ENCODE measurements at regions not wholly inside any gene's neighbourhood (a gene's known extent, or its start where the extent isn't known, plus 50 kb on each side); places are given as distances from the start of the nearest gene placed in this dataset.

GRCh38 chr5:57816108-57816507 lies 333.5 kb upstream of the ACTBL2 start:
- H3K27ac ChIP-seq: no peak overlapping the region
- no peak overlapping the region for H2AFZ ChIP-seq
- no peak overlapping the region for H3K4me3 ChIP-seq
- H3K27me3 ChIP-seq: no peaks in the 10 kb centered on the region
- TF ChIP-seq EZH2phosphoT487 (IDR thresholded peaks at IDR 0.05; ENCODE audit: low read depth, severe bottlenecking, unreplicated experiment) (no peak), EZH2 (IDR thresholded peaks at IDR 0.05; ENCODE audit: borderline replicate concordance) (no peak), CTCF (IDR thresholded peaks at IDR 0.05; ENCODE audit: poor library complexity) (no peak)
- no peak overlapping the region for H3K4me2 ChIP-seq
- H3K4me1 ChIP-seq (ENCODE audit: insufficient read depth): no peaks in the 10 kb centered on the region
- H3K9me2 ChIP-seq (replicated peaks; ENCODE audit: insufficient read depth): no peaks in the 10 kb centered on the region
- no peaks in the 10 kb centered on the region for H3K79me2 ChIP-seq
- no peak for DNase-seq (ENCODE audit: low spot score)
- peaks cover 5% of the 10 kb centered on the region for H3K9me3 ChIP-seq (ENCODE audit: low read depth)
- no peaks in the 10 kb centered on the region for H3K36me3 ChIP-seq (replicated peaks; ENCODE audit: insufficient read depth, low read depth)
- H4K20me1 ChIP-seq (ENCODE audit: insufficient read depth, poor library complexity, severe bottlenecking): no peaks in the 10 kb centered on the region

GRCh38 chr5:57805732-57806131 lies 323.1 kb upstream of the ACTBL2 start:
- no peaks in the 10 kb centered on the region for H3K4me1 ChIP-seq (ENCODE audit: insufficient read depth)
- H3K9me3 ChIP-seq (ENCODE audit: low read depth): no peaks in the 10 kb centered on the region
- no peaks in the 10 kb centered on the region for H3K36me3 ChIP-seq (replicated peaks; ENCODE audit: insufficient read depth, low read depth)
- no peak for DNase-seq (ENCODE audit: low spot score)
- no peaks in the 10 kb centered on the region for H4K20me1 ChIP-seq (ENCODE audit: insufficient read depth, poor library complexity, severe bottlenecking)
- H3K79me2 ChIP-seq: no peaks in the 10 kb centered on the region
- no peak overlapping the region for H3K4me2 ChIP-seq
- 93% methylated on average over 1 of the region's 1 CpG for WGBS (ENCODE audit: low lambda C conversion rate, missing lambda C conversion rate)
- TF ChIP-seq CTCF (IDR thresholded peaks at IDR 0.05; ENCODE audit: poor library complexity) (no peak), EZH2phosphoT487 (IDR thresholded peaks at IDR 0.05; ENCODE audit: low read depth, severe bottlenecking, unreplicated experiment) (no peak), EZH2 (IDR thresholded peaks at IDR 0.05; ENCODE audit: borderline replicate concordance) (no peak)
- H3K9me2 ChIP-seq (replicated peaks; ENCODE audit: insufficient read depth): no peaks in the 10 kb centered on the region
- H3K4me3 ChIP-seq: no peak overlapping the region
- no peak overlapping the region for H2AFZ ChIP-seq
- no peaks in the 10 kb centered on the region for H3K27me3 ChIP-seq
- no peak overlapping the region for H3K27ac ChIP-seq

GRCh38 chr5:57805170-57805569 lies 322.6 kb upstream of the ACTBL2 start:
- Histone ChIP-seq H3K9me2 (replicated peaks; ENCODE audit: insufficient read depth) (no peaks in the 10 kb centered on the region), H4K20me1 (ENCODE audit: insufficient read depth, poor library complexity, severe bottlenecking) (no peaks in the 10 kb centered on the region), H3K27ac (no peak overlapping the region), H3K27me3 (no peaks in the 10 kb centered on the region), H3K79me2 (no peaks in the 10 kb centered on the region), H3K36me3 (replicated peaks; ENCODE audit: insufficient read depth, low read depth) (no peaks in the 10 kb centered on the region), H2AFZ (no peak overlapping the region), H3K4me3 (no peak overlapping the region), H3K4me1 (ENCODE audit: insufficient read depth) (no peaks in the 10 kb centered on the region), H3K9me3 (ENCODE audit: low read depth) (no peaks in the 10 kb centered on the region), H3K4me2 (no peak overlapping the region)
- TF ChIP-seq CTCF (IDR thresholded peaks at IDR 0.05; ENCODE audit: poor library complexity): no peak
- no peak for TF ChIP-seq EZH2phosphoT487 (IDR thresholded peaks at IDR 0.05; ENCODE audit: low read depth, severe bottlenecking, unreplicated experiment)
- no peak for TF ChIP-seq EZH2 (IDR thresholded peaks at IDR 0.05; ENCODE audit: borderline replicate concordance)
- no peak for DNase-seq (ENCODE audit: low spot score)

GRCh38 chr5:57804505-57804904 lies 321.9 kb upstream of the ACTBL2 start:
- Histone ChIP-seq H3K27me3 (no peaks in the 10 kb centered on the region), H3K9me3 (ENCODE audit: low read depth) (no peaks in the 10 kb centered on the region), H2AFZ (no peak overlapping the region), H4K20me1 (ENCODE audit: insufficient read depth, poor library complexity, severe bottlenecking) (no peaks in the 10 kb centered on the region), H3K9me2 (replicated peaks; ENCODE audit: insufficient read depth) (no peaks in the 10 kb centered on the region), H3K36me3 (replicated peaks; ENCODE audit: insufficient read depth, low read depth) (no peaks in the 10 kb centered on the region), H3K4me3 (no peak overlapping the region), H3K79me2 (no peaks in the 10 kb centered on the region), H3K4me1 (ENCODE audit: insufficient read depth) (no peaks in the 10 kb centered on the region), H3K27ac (no peak overlapping the region), H3K4me2 (no peak overlapping the region)
- TF ChIP-seq CTCF (IDR thresholded peaks at IDR 0.05; ENCODE audit: poor library complexity) (no peak), EZH2phosphoT487 (IDR thresholded peaks at IDR 0.05; ENCODE audit: low read depth, severe bottlenecking, unreplicated experiment) (no peak), EZH2 (IDR thresholded peaks at IDR 0.05; ENCODE audit: borderline replicate concordance) (no peak)
- no peak for DNase-seq (ENCODE audit: low spot score)
- WGBS (ENCODE audit: low lambda C conversion rate, missing lambda C conversion rate): 86% methylated on average over 1 of the region's 1 CpG

Data from hepatocyte (in vitro differentiated cells).